GM21515 (cell line): ENCODE measurements at regions not wholly inside any gene's neighbourhood (a gene's known extent, or its start where the extent isn't known, plus 50 kb on each side); places are given as distances from the start of the nearest gene placed in this dataset.

Source experiments
- ATAC-seq: cut with Tn5 transposase; IDR thresholded peaks from one replicate; pipeline ENCODE4 v1.9.1; 2021; ENCODE audit not compliant: unreplicated experiment

GRCh38 chr3:168473334-168473890 is 377.7 kb upstream of the GOLIM4 start:
- no peak for ATAC-seq

GRCh38 chr3:168472783-168473182 is 377.1 kb upstream of the GOLIM4 start:
- ATAC-seq = no peak

- ATAC-seq = no peak
Observed at GRCh38 chr3:168470380-168470779, 374.7 kb upstream of the GOLIM4 start.

- ATAC-seq = no peak
Observed at GRCh38 chr3:168469436-168469835, 373.7 kb upstream of the GOLIM4 start.

GRCh38 chr3:168467115-168467714 is 371.5 kb upstream of the GOLIM4 start:
- ATAC-seq = peak; percentile 84

GRCh38 chr3:168461793-168462192 is 366.1 kb upstream of the GOLIM4 start:
- ATAC-seq = no peak

GRCh38 chr3:168459226-168459784 is 363.6 kb upstream of the GOLIM4 start:
- ATAC-seq = no peak

GRCh38 chr3:168457954-168458539 is 362.3 kb upstream of the GOLIM4 start:
- ATAC-seq = no peak

- ATAC-seq = no peak
Observed at GRCh38 chr3:168455814-168456213, 360.1 kb upstream of the GOLIM4 start.

GRCh38 chr3:168453623-168454022 is 357.9 kb upstream of the GOLIM4 start:
- no peak for ATAC-seq

- ATAC-seq = no peak
Observed at GRCh38 chr3:168443965-168444364, 348.2 kb upstream of the GOLIM4 start.

- no peak for ATAC-seq
Observed at GRCh38 chr3:168442502-168442901, 346.8 kb upstream of the GOLIM4 start.

GRCh38 chr3:168436245-168436724 is 340.6 kb upstream of the GOLIM4 start:
- ATAC-seq = no peak

- no peak for ATAC-seq
Observed at GRCh38 chr3:168431491-168431890, 335.8 kb upstream of the GOLIM4 start.

- ATAC-seq = no peak
Observed at GRCh38 chr3:168427835-168428475, 332.2 kb upstream of the GOLIM4 start.

GRCh38 chr3:168427156-168427555 is 331.4 kb upstream of the GOLIM4 start:
- no peak for ATAC-seq

- ATAC-seq = no peak
Observed at GRCh38 chr3:168425936-168426595, 330.3 kb upstream of the GOLIM4 start.

- ATAC-seq = no peak
Observed at GRCh38 chr3:168424059-168424734, 328.5 kb upstream of the GOLIM4 start.

- no peak for ATAC-seq
Observed at GRCh38 chr3:168422843-168423242, 327.1 kb upstream of the GOLIM4 start.

- no peak for ATAC-seq
Observed at GRCh38 chr3:168419091-168419490, 323.4 kb upstream of the GOLIM4 start.

- no peak for ATAC-seq
Observed at GRCh38 chr3:168417016-168417415, 321.3 kb upstream of the GOLIM4 start.
